GM12878 (cell line): ENCODE measurements at regions not wholly inside any gene's neighbourhood (a gene's known extent, or its start where the extent isn't known, plus 50 kb on each side); places are given as distances from the start of the nearest gene placed in this dataset.

Source experiments
- ATAC-seq: fragments of 200-7000 bp; cut with Tn5 transposase; 3 replicates; pipeline ENCODE4 v1.9.1; 2020; ENCODE audit warnings: mild to moderate bottlenecking, moderate library complexity
- BruUV-seq: library from RNA; stranded (reverse); fragments of 400-500 nt; replicated peaks from 2 replicates; lab custom pipeline; 2021; lab: Mats Ljungman, UMichigan
- CTCF ChIA-PET: fragments of 300-600 bp; sonication (Branson Sonifier 250); formaldehyde crosslinking; extraction: SDS; loops from one replicate; lab custom pipeline; 2021; ENCODE audit warnings: inconsistent platforms; lab: Yijun Ruan, JAX
- POLR2A ChIA-PET: fragments of 350-600 bp; formaldehyde crosslinking; extraction: SDS; loops from one replicate; lab custom pipeline; 2021; ENCODE audit warnings: inconsistent platforms; lab: Charles Lee
- RAD21 ChIA-PET: fragments of 300-600 bp; sonication (Branson Sonifier 250); formaldehyde crosslinking; loops from one replicate; lab custom pipeline; 2023; ENCODE audit warnings: antibody characterized with exemption; ENCODE audit not compliant: unreplicated experiment; lab: Charles Lee
- SMC1A ChIA-PET: fragments of 300-600 bp; sonication (Branson Sonifier 250); formaldehyde crosslinking; loops from one replicate; lab custom pipeline; 2023; ENCODE audit not compliant: unreplicated experiment, uncharacterized antibody; lab: Charles Lee
- DNase-seq: peaks from one replicate; pipeline ENCODE4 v3.0.0-alpha.2; 2011; ENCODE audit warnings: low read depth, low spot score
- FAIRE-seq: peaks from 3 replicates; lab custom pipeline; 2011; peaks lifted over from hg19 to GRCh38; lab: Jason Lieb, UNC
- H2AFZ ChIP-seq: 2 replicates; pipeline ENCODE4 v1.6.0; 2011; ENCODE audit warnings: low read depth, low read length, control low read depth; ENCODE audit not compliant: control insufficient read depth
- H3K27ac ChIP-seq: 2 replicates; pipeline ENCODE4 v1.5.1; 2011; ENCODE audit warnings: control low read depth; ENCODE audit not compliant: control insufficient read depth, insufficient read depth
- H3K27me3 ChIP-seq, 2 experiments: replicated peaks in 1 of 2; 2 replicates each; pipeline versions ENCODE4 v1.6.0 to v1.6.1; 2011; ENCODE audit warnings: low read length in 1 of 2; ENCODE audit not compliant: control insufficient read depth in 2 of 2, insufficient read depth in 2 of 2
- H3K36me3 ChIP-seq, 2 experiments: 2 replicates each; pipeline ENCODE4 v1.5.1; 2011; ENCODE audit warnings: low read length in 1 of 2; ENCODE audit not compliant: control insufficient read depth in 2 of 2, insufficient read depth in 2 of 2
- H3K4me1 ChIP-seq: 2 replicates; pipeline ENCODE4 v1.6.1; 2011; ENCODE audit warnings: mild to moderate bottlenecking, low read length, moderate library complexity, mixed read lengths; ENCODE audit not compliant: control insufficient read depth, insufficient read depth
- H3K4me2 ChIP-seq: 2 replicates; pipeline ENCODE4 v1.6.0; 2011; ENCODE audit warnings: control low read depth; ENCODE audit not compliant: control insufficient read depth, insufficient read depth
- H3K4me3 ChIP-seq: fragments of 200-600 bp; sonication (generic); 2 replicates; pipeline ENCODE4 v1.5.1; 2016
- H3K79me2 ChIP-seq: 2 replicates; pipeline ENCODE4 v1.6.0; 2011; ENCODE audit warnings: low read length; ENCODE audit not compliant: control insufficient read depth, insufficient read depth
- H3K9ac ChIP-seq: 2 replicates; pipeline ENCODE4 v1.8.0; 2011; ENCODE audit warnings: low read length, control low read depth, mixed read lengths; ENCODE audit not compliant: control insufficient read depth, insufficient read depth
- H3K9me3 ChIP-seq: replicated peaks from 3 replicates; pipeline ENCODE4 v1.5.1; 2011; ENCODE audit warnings: mild to moderate bottlenecking, low read length; ENCODE audit not compliant: control insufficient read depth, insufficient read depth
- H4K20me1 ChIP-seq: 2 replicates; pipeline ENCODE4 v1.6.0; 2011; ENCODE audit not compliant: control insufficient read depth, insufficient read depth
- CREM ChIP-seq: IDR thresholded peaks from 2 replicates; pipeline ENCODE4 v1.6.1; 2014; ENCODE audit warnings: antibody characterized with exemption, low read depth
- FOS ChIP-seq: IDR thresholded peaks from 3 replicates; pipeline ENCODE4 v1.6.1; 2011; ENCODE audit warnings: borderline replicate concordance; ENCODE audit not compliant: insufficient read length; ENCODE audit errors: extremely low read depth
- HCFC1 ChIP-seq: fragments of 150-350 bp; IDR thresholded peaks from 2 replicates; pipeline ENCODE4 v1.6.1; 2014; ENCODE audit warnings: low read length
- JUND ChIP-seq: IDR thresholded peaks from 2 replicates; pipeline ENCODE4 v1.6.1; 2012; ENCODE audit warnings: low read depth, mild to moderate bottlenecking, low read length, improper control_type of control experiment, moderate library complexity
- KAT2A ChIP-seq: conservative IDR thresholded peaks from 2 replicates; pipeline ENCODE4 v1.6.1; 2011; ENCODE audit warnings: low read depth, low read length; ENCODE audit not compliant: control insufficient read depth
- MTA2 ChIP-seq: fragments of 450-650 bp; IDR thresholded peaks from 2 replicates; pipeline ENCODE4 v1.6.1; 2016; ENCODE audit warnings: low read depth, mild to moderate bottlenecking, moderate library complexity
- MTA3 ChIP-seq: IDR thresholded peaks from 2 replicates; pipeline ENCODE4 v1.6.1; 2012; ENCODE audit warnings: low read length, inconsistent platforms, borderline replicate concordance
- NFXL1 ChIP-seq: fragments of 450-650 bp; IDR thresholded peaks from 2 replicates; pipeline ENCODE4 v1.6.1; 2017; ENCODE audit warnings: antibody characterized with exemption, mild to moderate bottlenecking, borderline replicate concordance
- NR2C1 ChIP-seq: fragments of 450-650 bp; IDR thresholded peaks from 2 replicates; pipeline ENCODE4 v1.6.1; 2017; ENCODE audit warnings: antibody characterized with exemption, mild to moderate bottlenecking, moderate library complexity
- PAX5 ChIP-seq: IDR thresholded peaks from 2 replicates; pipeline ENCODE4 v1.6.1; 2011; ENCODE audit warnings: low read depth, low read length, borderline replicate concordance
- POLR2AphosphoS2 ChIP-seq: IDR thresholded peaks from 2 replicates; pipeline ENCODE4 v1.6.1; 2011; ENCODE audit warnings: low read depth, mild to moderate bottlenecking, low read length, improper control_type of control experiment, moderate library complexity
- WGBS: methylation state at CpG from one replicate; pipeline ENCODE4 v1.1.6; 2016; ENCODE audit warnings: low lambda C conversion rate; ENCODE audit not compliant: insufficient replicate concordance, insufficient coverage; ENCODE audit errors: missing lambda C conversion rate; 5-methylcytosine and 5-hydroxymethylcytosine counted together
- in situ Hi-C: fragments of 300-500 bp; cut with MboI; formaldehyde crosslinking; loops from 9 replicates; pipeline ENCODE4 v1.14.3; 2018; ENCODE audit warnings: mixed read lengths
- intact Hi-C: fragments of 100-400 bp; cut with micrococcal nuclease; formaldehyde crosslinking; loops from one replicate; pipeline ENCODE4 v1.14.2; 2022; ENCODE audit not compliant: unreplicated experiment
- TF ChIP-seq, protein P1 (sequence below): fragments of 450-650 bp; IDR thresholded peaks from 2 replicates; pipeline ENCODE4 v1.6.1; 2017; ENCODE audit warnings: antibody characterized with exemption, mild to moderate bottlenecking, moderate library complexity
- TF ChIP-seq, protein P2 (sequence below): fragments of 450-650 bp; conservative IDR thresholded peaks from 2 replicates; pipeline ENCODE4 v1.6.1; 2017; ENCODE audit warnings: mild to moderate bottlenecking, moderate library complexity
- TF ChIP-seq, protein P3 (sequence below): IDR thresholded peaks from 2 replicates; pipeline ENCODE4 v1.6.1; 2011; ENCODE audit warnings: low read depth, low read length, improper control_type of control experiment, borderline replicate concordance

DNA sequence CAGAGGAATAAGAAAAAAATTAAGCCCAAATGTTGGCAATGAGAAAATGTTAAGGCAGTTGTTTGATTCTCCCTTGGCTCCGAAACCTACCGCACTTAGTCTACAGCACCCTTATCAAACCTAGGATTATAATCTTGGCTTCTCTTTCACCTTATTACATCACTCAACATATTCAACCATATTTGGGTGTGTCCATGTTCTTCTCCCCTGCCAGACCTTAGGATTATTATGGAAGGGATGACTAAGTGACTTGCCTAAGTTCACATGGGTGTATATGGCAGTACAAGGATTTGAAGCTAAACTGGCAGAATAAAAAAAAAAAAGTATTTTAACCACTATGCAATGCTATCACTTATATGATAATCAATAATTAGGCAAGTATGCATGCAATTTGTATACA lies 76.4 kb downstream of the PLK2 start:
- no peak overlapping the region for H3K9ac ChIP-seq
- H3K9me3 ChIP-seq = no peaks in the 10 kb centered on the region; the same call in 2 of the 3 replicates
- RAD21 ChIA-PET = no interaction called here
- no peak overlapping the region for H3K27ac ChIP-seq
- no peaks in the 10 kb centered on the region for H3K36me3 ChIP-seq
- no peaks in the 10 kb centered on the region for H3K27me3 ChIP-seq
- no peak for DNase-seq
- SMC1A ChIA-PET = no interaction called here
- H3K4me2 ChIP-seq = no peak overlapping the region
- no TSS peak for BruUV-seq
- H3K4me1 ChIP-seq = no peaks in the 10 kb centered on the region
- no peak for ATAC-seq
- CTCF ChIA-PET = no interaction called here
- POLR2A ChIA-PET = no interaction called here
- no peak overlapping the region for H2AFZ ChIP-seq
- in situ Hi-C loops = no loop called here
- TF ChIP-seq MTA2 (no peak), MTA3 (no peak), POLR2AphosphoS2 (no peak)
- TF ChIP-seq, all 136 proteins: peak for 0
- intact Hi-C loops = no loop called here
- no peak overlapping the region for H3K4me3 ChIP-seq
- 92% methylated on average over 2 of the region's 2 CpGs for WGBS
- no peaks in the 10 kb centered on the region for H3K79me2 ChIP-seq
- FAIRE-seq = no peak
- H4K20me1 ChIP-seq = no peaks in the 10 kb centered on the region

DNA sequence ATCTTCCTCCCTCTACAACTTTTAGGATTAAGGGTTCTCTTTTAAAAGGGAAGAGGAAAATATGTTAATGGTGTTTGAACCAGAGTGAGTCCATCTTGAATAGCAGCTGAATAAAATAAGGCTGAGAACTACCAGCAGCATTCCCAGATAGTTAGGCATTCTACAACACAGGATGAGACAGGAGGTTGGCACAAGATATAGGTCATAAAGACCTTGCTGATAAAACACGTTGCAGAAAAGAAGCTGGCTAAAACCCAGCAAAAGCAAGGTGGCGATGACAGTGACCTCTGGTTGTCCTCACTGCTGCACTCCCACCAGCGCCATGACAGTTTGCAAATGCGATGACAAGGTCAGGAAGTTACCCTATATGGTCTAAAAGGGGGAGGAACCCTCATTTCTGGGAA lies 77.8 kb downstream of the PLK2 start:
- CTCF ChIA-PET = interaction anchor here (1.7 kb wide), 1 partner anchor 9 kb away, joined by 4 read pairs; no protein-coding TSS in a partner anchor
- TF ChIP-seq, protein P1, sequence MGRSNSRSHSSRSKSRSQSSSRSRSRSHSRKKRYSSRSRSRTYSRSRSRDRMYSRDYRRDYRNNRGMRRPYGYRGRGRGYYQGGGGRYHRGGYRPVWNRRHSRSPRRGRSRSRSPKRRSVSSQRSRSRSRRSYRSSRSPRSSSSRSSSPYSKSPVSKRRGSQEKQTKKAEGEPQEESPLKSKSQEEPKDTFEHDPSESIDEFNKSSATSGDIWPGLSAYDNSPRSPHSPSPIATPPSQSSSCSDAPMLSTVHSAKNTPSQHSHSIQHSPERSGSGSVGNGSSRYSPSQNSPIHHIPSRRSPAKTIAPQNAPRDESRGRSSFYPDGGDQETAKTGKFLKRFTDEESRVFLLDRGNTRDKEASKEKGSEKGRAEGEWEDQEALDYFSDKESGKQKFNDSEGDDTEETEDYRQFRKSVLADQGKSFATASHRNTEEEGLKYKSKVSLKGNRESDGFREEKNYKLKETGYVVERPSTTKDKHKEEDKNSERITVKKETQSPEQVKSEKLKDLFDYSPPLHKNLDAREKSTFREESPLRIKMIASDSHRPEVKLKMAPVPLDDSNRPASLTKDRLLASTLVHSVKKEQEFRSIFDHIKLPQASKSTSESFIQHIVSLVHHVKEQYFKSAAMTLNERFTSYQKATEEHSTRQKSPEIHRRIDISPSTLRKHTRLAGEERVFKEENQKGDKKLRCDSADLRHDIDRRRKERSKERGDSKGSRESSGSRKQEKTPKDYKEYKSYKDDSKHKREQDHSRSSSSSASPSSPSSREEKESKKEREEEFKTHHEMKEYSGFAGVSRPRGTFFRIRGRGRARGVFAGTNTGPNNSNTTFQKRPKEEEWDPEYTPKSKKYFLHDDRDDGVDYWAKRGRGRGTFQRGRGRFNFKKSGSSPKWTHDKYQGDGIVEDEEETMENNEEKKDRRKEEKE = no peak
- TF ChIP-seq, protein P2, sequence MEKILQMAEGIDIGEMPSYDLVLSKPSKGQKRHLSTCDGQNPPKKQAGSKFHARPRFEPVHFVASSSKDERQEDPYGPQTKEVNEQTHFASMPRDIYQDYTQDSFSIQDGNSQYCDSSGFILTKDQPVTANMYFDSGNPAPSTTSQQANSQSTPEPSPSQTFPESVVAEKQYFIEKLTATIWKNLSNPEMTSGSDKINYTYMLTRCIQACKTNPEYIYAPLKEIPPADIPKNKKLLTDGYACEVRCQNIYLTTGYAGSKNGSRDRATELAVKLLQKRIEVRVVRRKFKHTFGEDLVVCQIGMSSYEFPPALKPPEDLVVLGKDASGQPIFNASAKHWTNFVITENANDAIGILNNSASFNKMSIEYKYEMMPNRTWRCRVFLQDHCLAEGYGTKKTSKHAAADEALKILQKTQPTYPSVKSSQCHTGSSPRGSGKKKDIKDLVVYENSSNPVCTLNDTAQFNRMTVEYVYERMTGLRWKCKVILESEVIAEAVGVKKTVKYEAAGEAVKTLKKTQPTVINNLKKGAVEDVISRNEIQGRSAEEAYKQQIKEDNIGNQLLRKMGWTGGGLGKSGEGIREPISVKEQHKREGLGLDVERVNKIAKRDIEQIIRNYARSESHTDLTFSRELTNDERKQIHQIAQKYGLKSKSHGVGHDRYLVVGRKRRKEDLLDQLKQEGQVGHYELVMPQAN = no peak
- TF ChIP-seq KAT2A = no peak
- TF ChIP-seq NR2C1 = no peak
- TF ChIP-seq CREM = no peak
- TF ChIP-seq NFXL1 = no peak
- no peak for TF ChIP-seq JUND
- no peak for TF ChIP-seq FOS
- no peak for TF ChIP-seq PAX5
- TF ChIP-seq, protein P3, sequence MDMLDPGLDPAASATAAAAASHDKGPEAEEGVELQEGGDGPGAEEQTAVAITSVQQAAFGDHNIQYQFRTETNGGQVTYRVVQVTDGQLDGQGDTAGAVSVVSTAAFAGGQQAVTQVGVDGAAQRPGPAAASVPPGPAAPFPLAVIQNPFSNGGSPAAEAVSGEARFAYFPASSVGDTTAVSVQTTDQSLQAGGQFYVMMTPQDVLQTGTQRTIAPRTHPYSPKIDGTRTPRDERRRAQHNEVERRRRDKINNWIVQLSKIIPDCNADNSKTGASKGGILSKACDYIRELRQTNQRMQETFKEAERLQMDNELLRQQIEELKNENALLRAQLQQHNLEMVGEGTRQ = no peak
- TF ChIP-seq HCFC1 = no peak

More for the DNA sequence above, 77.8 kb downstream of the PLK2 start:
- WGBS = 10% methylated on average over 4 of the region's 4 CpGs
- H3K27me3 ChIP-seq = no peaks in the 10 kb centered on the region
- no peaks in the 10 kb centered on the region for H4K20me1 ChIP-seq
- H3K4me3 ChIP-seq = no peak overlapping the region
- ChIA-PET RAD21 (no interaction called here), POLR2A (no interaction called here), SMC1A (no interaction called here)
- H3K9me3 ChIP-seq = no peaks in the 10 kb centered on the region; the same call in 2 of the 3 replicates
- no TSS peak for BruUV-seq
- ATAC-seq = no peak
- H3K79me2 ChIP-seq = no peaks in the 10 kb centered on the region
- in situ Hi-C loops = no loop called here
- FAIRE-seq = no peak
- H3K4me2 ChIP-seq = no peak overlapping the region
- no peak overlapping the region for H3K27ac ChIP-seq
- no peaks in the 10 kb centered on the region for H3K4me1 ChIP-seq
- intact Hi-C loops = no loop called here
- no peak overlapping the region for H2AFZ ChIP-seq
- DNase-seq = no peak
- H3K9ac ChIP-seq = no peak overlapping the region
- H3K36me3 ChIP-seq = no peaks in the 10 kb centered on the region
